ENCODE measurements at regions not wholly inside any gene's neighbourhood (a gene's known extent, or its start where the extent isn't known, plus 50 kb on each side); places are given as distances from the start of the nearest gene placed in this dataset.

GRCh38 chr7:110119883-110120581 is 970.9 kb upstream of the LRRN3 start:
- TF ChIP-seq EP300 (IDR thresholded peaks at IDR 0.05) (no peak), CTCF (IDR thresholded peaks at IDR 0.05) (no peak), POLR2A (IDR thresholded peaks at IDR 0.05) (no peak)
